HG03565 (cell line): ENCODE measurements at regions not wholly inside any gene's neighbourhood (a gene's known extent, or its start where the extent isn't known, plus 50 kb on each side); places are given as distances from the start of the nearest gene placed in this dataset.
"Not testable (repeated sequence)": the region's sequence is repeated elsewhere in the genome, so short reads cannot be mapped to it uniquely, and the experiment has no call there.

Experiments used
- ATAC-seq: cut with Tn5 transposase; IDR thresholded peaks from one replicate; pipeline ENCODE4 v1.9.1; 2021; ENCODE audit warnings: mild to moderate bottlenecking, moderate library complexity; ENCODE audit not compliant: unreplicated experiment

- ATAC-seq, result no peak
Observed at GRCh38 chr1:229002451-229002960, 267.2 kb downstream of the RHOU start.

GRCh38 chr1:229003233-229004031 lies 267.5 kb upstream of the RAB4A start:
- no peak for ATAC-seq

GRCh38 chr1:229004066-229004833 lies 266.7 kb upstream of the RAB4A start:
- ATAC-seq, result no peak

- ATAC-seq, result no peak
Observed at GRCh38 chr1:229005097-229005496, 265.8 kb upstream of the RAB4A start.

GRCh38 chr1:229005556-229005955 lies 265.4 kb upstream of the RAB4A start:
- ATAC-seq, result no peak

- no peak for ATAC-seq
Observed at GRCh38 chr1:229006121-229006870, 264.6 kb upstream of the RAB4A start.

- ATAC-seq, result no peak
Observed at GRCh38 chr1:229007167-229007566, 263.7 kb upstream of the RAB4A start.

GRCh38 chr1:229007701-229008100 lies 263.2 kb upstream of the RAB4A start:
- no peak for ATAC-seq

- ATAC-seq, result not testable (repeated sequence)
Observed at GRCh38 chr1:229008347-229008746, 262.6 kb upstream of the RAB4A start.

- no peak for ATAC-seq
Observed at GRCh38 chr1:229011022-229011421, 259.9 kb upstream of the RAB4A start.

GRCh38 chr1:229012823-229013222 lies 258.1 kb upstream of the RAB4A start:
- ATAC-seq, result no peak

GRCh38 chr1:229013981-229014380 lies 256.9 kb upstream of the RAB4A start:
- ATAC-seq, result no peak

- ATAC-seq, result no peak
Observed at GRCh38 chr1:229015806-229016205, 255.1 kb upstream of the RAB4A start.

GRCh38 chr1:229017091-229017490 lies 253.8 kb upstream of the RAB4A start:
- no peak for ATAC-seq

GRCh38 chr1:229018674-229019295 lies 252.1 kb upstream of the RAB4A start:
- ATAC-seq, result no peak

GRCh38 chr1:229019663-229020271 lies 251.1 kb upstream of the RAB4A start:
- no peak for ATAC-seq

- ATAC-seq, result not testable (repeated sequence)
Observed at GRCh38 chr1:229021034-229021433, 249.9 kb upstream of the RAB4A start.

- ATAC-seq, result no peak
Observed at GRCh38 chr1:229022595-229023333, 248.1 kb upstream of the RAB4A start.

GRCh38 chr1:229023651-229024300 lies 247.1 kb upstream of the RAB4A start:
- ATAC-seq, result no peak
